Hepatocyte (in vitro differentiated cells): ENCODE measurements at regions not wholly inside any gene's neighbourhood (a gene's known extent, or its start where the extent isn't known, plus 50 kb on each side); places are given as distances from the start of the nearest gene placed in this dataset.

Source experiments
- EZH2 ChIP-seq: fragments of 200-600 bp; sonication (generic); IDR thresholded peaks from 2 replicates; pipeline ENCODE4 v1.6.1; 2016; ENCODE audit warnings: antibody characterized with exemption, mild to moderate bottlenecking, borderline replicate concordance
- EZH2phosphoT487 ChIP-seq: fragments of 200-600 bp; sonication (generic); IDR thresholded peaks from one replicate; pipeline ENCODE4 v1.6.1; 2018; ENCODE audit warnings: antibody characterized with exemption, mild to moderate bottlenecking, low read depth, moderate library complexity; ENCODE audit not compliant: unreplicated experiment, severe bottlenecking
- TF ChIP-seq, protein P1 (sequence below): fragments of 200-600 bp; sonication (generic); IDR thresholded peaks from 2 replicates; pipeline ENCODE4 v1.5.1; 2016; ENCODE audit warnings: antibody characterized with exemption, mild to moderate bottlenecking; ENCODE audit not compliant: poor library complexity

DNA sequence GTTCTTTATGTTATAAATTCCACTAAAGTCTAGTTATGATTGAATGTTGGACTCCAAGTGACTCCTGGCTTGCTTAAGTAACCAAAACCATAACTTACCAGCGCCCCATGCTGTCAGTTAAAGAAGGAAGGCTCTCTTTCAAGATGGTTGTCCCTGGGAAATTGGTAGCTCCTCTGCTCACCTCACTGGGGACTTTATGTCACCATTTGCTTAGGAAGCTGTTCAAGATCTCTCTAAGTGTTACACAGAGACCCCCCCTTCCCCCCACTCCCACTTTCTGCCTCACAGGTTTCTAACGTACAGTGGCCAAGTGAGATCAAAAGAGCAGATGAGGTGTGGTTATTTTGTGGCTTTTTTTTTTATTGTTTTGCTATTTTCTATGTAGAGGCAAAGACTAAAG lies 301.8 kb downstream of the AASDHPPT start:
- TF ChIP-seq, protein P1, sequence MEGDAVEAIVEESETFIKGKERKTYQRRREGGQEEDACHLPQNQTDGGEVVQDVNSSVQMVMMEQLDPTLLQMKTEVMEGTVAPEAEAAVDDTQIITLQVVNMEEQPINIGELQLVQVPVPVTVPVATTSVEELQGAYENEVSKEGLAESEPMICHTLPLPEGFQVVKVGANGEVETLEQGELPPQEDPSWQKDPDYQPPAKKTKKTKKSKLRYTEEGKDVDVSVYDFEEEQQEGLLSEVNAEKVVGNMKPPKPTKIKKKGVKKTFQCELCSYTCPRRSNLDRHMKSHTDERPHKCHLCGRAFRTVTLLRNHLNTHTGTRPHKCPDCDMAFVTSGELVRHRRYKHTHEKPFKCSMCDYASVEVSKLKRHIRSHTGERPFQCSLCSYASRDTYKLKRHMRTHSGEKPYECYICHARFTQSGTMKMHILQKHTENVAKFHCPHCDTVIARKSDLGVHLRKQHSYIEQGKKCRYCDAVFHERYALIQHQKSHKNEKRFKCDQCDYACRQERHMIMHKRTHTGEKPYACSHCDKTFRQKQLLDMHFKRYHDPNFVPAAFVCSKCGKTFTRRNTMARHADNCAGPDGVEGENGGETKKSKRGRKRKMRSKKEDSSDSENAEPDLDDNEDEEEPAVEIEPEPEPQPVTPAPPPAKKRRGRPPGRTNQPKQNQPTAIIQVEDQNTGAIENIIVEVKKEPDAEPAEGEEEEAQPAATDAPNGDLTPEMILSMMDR: no peak
- TF ChIP-seq EZH2phosphoT487: no peak
- TF ChIP-seq EZH2: no peak
